Neural cell (in vitro differentiated cells): ENCODE measurements at regions not wholly inside any gene's neighbourhood (a gene's known extent, or its start where the extent isn't known, plus 50 kb on each side); places are given as distances from the start of the nearest gene placed in this dataset.

ENCODE experiments used
- EP300 ChIP-seq: fragments of 450-650 bp; conservative IDR thresholded peaks from 2 replicates; pipeline ENCODE4 v1.6.1; 2014; ENCODE audit warnings: antibody characterized with exemption, mild to moderate bottlenecking, moderate library complexity; ENCODE audit not compliant: poor library complexity, severe bottlenecking
- EZH2 ChIP-seq: fragments of 200-600, 300-800 bp; shearing (Covaris generic), sonication (generic); IDR thresholded peaks from 2 replicates; pipeline ENCODE4 v1.6.1; 2014; ENCODE audit warnings: antibody characterized with exemption, low read length, borderline replicate concordance, mild to moderate bottlenecking; ENCODE audit not compliant: insufficient read depth, poor library complexity, severe bottlenecking
- TF ChIP-seq, protein P1 (sequence below): fragments of 450-650 bp; IDR thresholded peaks from 2 replicates; pipeline ENCODE4 v1.5.1; 2014; ENCODE audit warnings: antibody characterized with exemption, mild to moderate bottlenecking, moderate library complexity; ENCODE audit not compliant: poor library complexity, severe bottlenecking

DNA sequence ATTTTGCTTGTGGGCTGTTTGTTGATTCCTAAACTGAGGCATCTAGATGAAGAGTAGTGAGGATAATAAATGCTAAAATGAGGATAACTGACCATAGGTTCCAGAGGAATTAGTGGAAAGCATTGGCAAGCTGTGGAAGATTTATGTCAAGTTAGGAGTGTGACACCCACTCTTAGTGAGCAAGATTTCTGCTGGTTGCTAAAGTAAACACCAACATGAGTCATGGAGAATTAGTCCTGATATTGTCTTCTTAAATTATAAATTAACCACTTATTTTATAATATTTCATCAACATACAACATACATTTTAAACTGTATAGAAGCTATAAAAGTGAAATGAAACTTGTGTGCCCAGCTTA, 328.2 kb downstream of the RPL10L start:
- TF ChIP-seq, protein P1, sequence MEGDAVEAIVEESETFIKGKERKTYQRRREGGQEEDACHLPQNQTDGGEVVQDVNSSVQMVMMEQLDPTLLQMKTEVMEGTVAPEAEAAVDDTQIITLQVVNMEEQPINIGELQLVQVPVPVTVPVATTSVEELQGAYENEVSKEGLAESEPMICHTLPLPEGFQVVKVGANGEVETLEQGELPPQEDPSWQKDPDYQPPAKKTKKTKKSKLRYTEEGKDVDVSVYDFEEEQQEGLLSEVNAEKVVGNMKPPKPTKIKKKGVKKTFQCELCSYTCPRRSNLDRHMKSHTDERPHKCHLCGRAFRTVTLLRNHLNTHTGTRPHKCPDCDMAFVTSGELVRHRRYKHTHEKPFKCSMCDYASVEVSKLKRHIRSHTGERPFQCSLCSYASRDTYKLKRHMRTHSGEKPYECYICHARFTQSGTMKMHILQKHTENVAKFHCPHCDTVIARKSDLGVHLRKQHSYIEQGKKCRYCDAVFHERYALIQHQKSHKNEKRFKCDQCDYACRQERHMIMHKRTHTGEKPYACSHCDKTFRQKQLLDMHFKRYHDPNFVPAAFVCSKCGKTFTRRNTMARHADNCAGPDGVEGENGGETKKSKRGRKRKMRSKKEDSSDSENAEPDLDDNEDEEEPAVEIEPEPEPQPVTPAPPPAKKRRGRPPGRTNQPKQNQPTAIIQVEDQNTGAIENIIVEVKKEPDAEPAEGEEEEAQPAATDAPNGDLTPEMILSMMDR: no peak
- TF ChIP-seq EZH2 (no peak), EP300 (no peak)
